H1 (cell line): ENCODE measurements at regions not wholly inside any gene's neighbourhood (a gene's known extent, or its start where the extent isn't known, plus 50 kb on each side); places are given as distances from the start of the nearest gene placed in this dataset.
A peak's percentile ranks its signal among the peaks of the same experiment; 100 is the strongest.

ENCODE experiments used
- CTCF ChIA-PET: fragments of 300-600 bp; sonication (Branson Sonifier 250); formaldehyde crosslinking; loops from one replicate; lab custom pipeline; 2021; ENCODE audit not compliant: partially characterized antibody; lab: Charles Lee
- POLR2A ChIA-PET: fragments of 300-600 bp; sonication (Branson Sonifier 250); formaldehyde crosslinking; loops from one replicate; lab custom pipeline; 2021; ENCODE audit warnings: inconsistent platforms; ENCODE audit not compliant: partially characterized antibody; lab: Charles Lee
- DNase-seq, 2 experiments: peaks; one replicate each; pipeline versions ENCODE4 v3.0.0 to v3.0.0-alpha.2; 2010 to 2022; ENCODE audit warnings: low spot score in 2 of 2, low read depth in 1 of 2, mixed read lengths in 1 of 2
- FAIRE-seq: peaks from 2 replicates; lab custom pipeline; 2011; peaks lifted over from hg19 to GRCh38; lab: Jason Lieb, UNC
- H2AFZ ChIP-seq: 2 replicates; pipeline ENCODE4 v1.8.1; 2012; ENCODE audit warnings: low read length, inconsistent platforms
- H2AK5ac ChIP-seq: 2 replicates; pipeline ENCODE4 v1.6.1; 2013; ENCODE audit warnings: low read depth, low read length
- H2BK120ac ChIP-seq: replicated peaks from 2 replicates; pipeline ENCODE3; 2013; ENCODE audit warnings: low read depth, low read length, inconsistent platforms
- H2BK12ac ChIP-seq: 2 replicates; pipeline ENCODE4 v1.6.1; 2013; ENCODE audit warnings: low read depth, low read length
- H2BK15ac ChIP-seq: 2 replicates; pipeline ENCODE4 v1.6.1; 2013; ENCODE audit warnings: low read length
- H2BK20ac ChIP-seq: 2 replicates; pipeline ENCODE4 v1.6.1; 2013; ENCODE audit warnings: low read length
- H2BK5ac ChIP-seq: 2 replicates; pipeline ENCODE4 v1.6.1; 2013; ENCODE audit warnings: low read depth, low read length
- H3K14ac ChIP-seq: 2 replicates; pipeline ENCODE4 v1.6.1; 2013; ENCODE audit warnings: inconsistent platforms; ENCODE audit not compliant: insufficient read length
- H3K18ac ChIP-seq: 2 replicates; pipeline ENCODE4 v1.6.1; 2013; ENCODE audit warnings: low read length; ENCODE audit errors: extremely low read depth
- H3K23ac ChIP-seq: 2 replicates; pipeline ENCODE4 v1.6.1; 2013; ENCODE audit warnings: inconsistent platforms; ENCODE audit not compliant: insufficient read length
- H3K23me2 ChIP-seq: 2 replicates; pipeline ENCODE4 v1.6.1; 2013; ENCODE audit warnings: low read depth, low read length
- H3K27ac ChIP-seq: 2 replicates; pipeline ENCODE4 v1.6.1; 2011; ENCODE audit warnings: low read depth, low read length, inconsistent platforms
- H3K27me3 ChIP-seq, 4 experiments: replicated peaks in 1 of 4; 1 replicate in 1 of 4; 2 replicates in 3 of 4; pipeline versions ENCODE4 v1.6.1 to v1.8.1; 2011 to 2013; ENCODE audit warnings: low read length in 3 of 4, mild to moderate bottlenecking in 3 of 4, inconsistent platforms in 2 of 4, mixed read lengths in 2 of 4, moderate library complexity in 1 of 4; ENCODE audit not compliant: control insufficient read depth in 3 of 4, insufficient read depth in 3 of 4; ENCODE audit errors: extremely low read depth in 1 of 4
- H3K36me3 ChIP-seq, 4 experiments: 2 replicates each; pipeline versions ENCODE4 v1.6.1 to v1.8.1; 2011 to 2013; ENCODE audit warnings: mild to moderate bottlenecking in 4 of 4, low read length in 3 of 4, moderate library complexity in 2 of 4, control low read depth in 1 of 4, inconsistent platforms in 1 of 4; ENCODE audit not compliant: insufficient read depth in 4 of 4, control insufficient read depth in 2 of 4
- H3K4ac ChIP-seq: replicated peaks from 2 replicates; pipeline ENCODE3; 2013; ENCODE audit warnings: low read length, low read depth, mixed read lengths, inconsistent platforms; ENCODE audit not compliant: insufficient read length
- H3K4me1 ChIP-seq, 4 experiments: replicated peaks in 1 of 4; 1 replicate in 1 of 4; 2 replicates in 3 of 4; pipeline versions ENCODE4 v1.6.1 to v1.8.1; 2011 to 2013; ENCODE audit warnings: low read length in 3 of 4, inconsistent platforms in 2 of 4, mixed read lengths in 1 of 4; ENCODE audit not compliant: insufficient read depth in 4 of 4, control insufficient read depth in 3 of 4
- H3K4me2 ChIP-seq, 2 experiments: 2 replicates each; pipeline versions ENCODE4 v1.6.1 to v1.8.1; 2011 to 2013; ENCODE audit warnings: low read depth in 2 of 2, low read length in 2 of 2, control low read depth in 1 of 2, inconsistent platforms in 1 of 2, mild to moderate bottlenecking in 1 of 2; ENCODE audit not compliant: insufficient read depth in 1 of 2
- H3K4me3 ChIP-seq, 4 experiments: fragments of 200-600, 300-600 bp in 1 of 4; sonication (generic), shearing (Covaris generic), sonication (Bioruptor Twin) in 1 of 4; 2 replicates each; pipeline versions ENCODE4 v1.5.1 to v1.8.1; 2011 to 2016; ENCODE audit warnings: low read length in 4 of 4, low read depth in 3 of 4, control low read depth in 2 of 4, inconsistent platforms in 2 of 4, mild to moderate bottlenecking in 2 of 4, mixed read lengths in 1 of 4, moderate library complexity in 1 of 4; ENCODE audit not compliant: insufficient read depth in 2 of 4; ENCODE audit errors: extremely low read depth in 1 of 4
- H3K56ac ChIP-seq: replicated peaks from 2 replicates; pipeline ENCODE3; 2013; ENCODE audit warnings: low read depth, mild to moderate bottlenecking, mixed read lengths, low read length, inconsistent platforms; ENCODE audit not compliant: insufficient read length
- H3K79me1 ChIP-seq: 2 replicates; pipeline ENCODE4 v1.6.1; 2013; ENCODE audit warnings: low read depth, low read length, control low read depth
- H3K79me2 ChIP-seq, 2 experiments: 2 replicates each; pipeline versions ENCODE4 v1.6.1 to v1.8.1; 2012 to 2013; ENCODE audit warnings: low read length in 2 of 2, mild to moderate bottlenecking in 2 of 2, inconsistent platforms in 1 of 2; ENCODE audit not compliant: insufficient read depth in 2 of 2, control insufficient read depth in 1 of 2
- H3K9ac ChIP-seq, 4 experiments: replicated peaks in 1 of 4; 1 replicate in 1 of 4; 2 replicates in 3 of 4; pipeline versions ENCODE4 v1.6.1 to v1.8.1; 2011 to 2013; ENCODE audit warnings: low read depth in 3 of 4, low read length in 3 of 4, control low read depth in 2 of 4, mild to moderate bottlenecking in 2 of 4, moderate library complexity in 2 of 4, inconsistent platforms in 1 of 4; ENCODE audit errors: extremely low read depth in 1 of 4
- H3K9me3 ChIP-seq, 2 experiments: 2 replicates each; pipeline versions ENCODE4 v1.6.1 to v1.8.1; 2012 to 2013; ENCODE audit warnings: mild to moderate bottlenecking in 2 of 2, moderate library complexity in 2 of 2, control low read depth in 1 of 2, inconsistent platforms in 1 of 2, low read depth in 1 of 2, low read length in 1 of 2, mixed read lengths in 1 of 2; ENCODE audit not compliant: insufficient read depth in 2 of 2
- H4K20me1 ChIP-seq, 2 experiments: replicated peaks in 1 of 2; 2 replicates each; pipeline versions ENCODE3 to v1.8.1; 2011 to 2013; ENCODE audit warnings: inconsistent platforms in 2 of 2, low read length in 2 of 2, mild to moderate bottlenecking in 1 of 2; ENCODE audit not compliant: insufficient read depth in 2 of 2, control insufficient read depth in 1 of 2
- H4K5ac ChIP-seq: 2 replicates; pipeline ENCODE4 v1.6.1; 2013; ENCODE audit warnings: low read length, low read depth, mixed read lengths, inconsistent platforms; ENCODE audit not compliant: insufficient read length
- H4K8ac ChIP-seq: 2 replicates; pipeline ENCODE4 v1.8.0; 2013; ENCODE audit warnings: mild to moderate bottlenecking, moderate library complexity, low read length, inconsistent platforms; ENCODE audit not compliant: insufficient read depth; ENCODE audit errors: extremely low read depth
- H4K91ac ChIP-seq: replicated peaks from 2 replicates; pipeline ENCODE3; 2013; ENCODE audit warnings: low read length, mixed read lengths, inconsistent platforms; ENCODE audit not compliant: insufficient read length
- ATF2 ChIP-seq: IDR thresholded peaks from 2 replicates; pipeline ENCODE4 v1.6.1; 2012; ENCODE audit warnings: low read length, inconsistent platforms
- BACH1 ChIP-seq: IDR thresholded peaks from 2 replicates; pipeline ENCODE4 v1.6.1; 2012; ENCODE audit warnings: low read length, improper control_type of control experiment
- BRCA1 ChIP-seq: IDR thresholded peaks from 2 replicates; pipeline ENCODE4 v1.6.1; 2012; ENCODE audit warnings: low read depth, low read length, improper control_type of control experiment
- EP300 ChIP-seq, 2 experiments: IDR thresholded peaks; 1 replicate in 1 of 2; 2 replicates in 1 of 2; pipeline ENCODE4 v1.6.1; 2011 to 2012; ENCODE audit warnings: low read depth in 2 of 2, low read length in 2 of 2, mild to moderate bottlenecking in 2 of 2, borderline replicate concordance in 1 of 2, inconsistent platforms in 1 of 2, moderate library complexity in 1 of 2
- NANOG ChIP-seq: IDR thresholded peaks from 2 replicates; pipeline ENCODE4 v1.6.1; 2011; ENCODE audit warnings: low read length, low read depth, mild to moderate bottlenecking, inconsistent platforms; ENCODE audit not compliant: insufficient read depth, poor library complexity, severe bottlenecking
- POLR2AphosphoS5 ChIP-seq: IDR thresholded peaks from 2 replicates; pipeline ENCODE4 v1.6.1; 2011; ENCODE audit warnings: low read depth, low read length
- POU5F1 ChIP-seq: IDR thresholded peaks from 2 replicates; pipeline ENCODE4 v1.6.1; 2011; ENCODE audit warnings: low read depth, mild to moderate bottlenecking, low read length, moderate library complexity
- RNF2 ChIP-seq: fragments of 200-900, 300-1000 bp; sonication (generic); IDR thresholded peaks from 2 replicates; pipeline ENCODE4 v1.7.1; 2016; ENCODE audit warnings: borderline replicate concordance, low read depth, mild to moderate bottlenecking, antibody characterized with exemption, low read length; ENCODE audit not compliant: poor library complexity, severe bottlenecking; ENCODE audit errors: missing control alignments
- RXRA ChIP-seq: IDR thresholded peaks from 2 replicates; pipeline ENCODE4 v1.6.1; 2011; ENCODE audit warnings: low read depth, mild to moderate bottlenecking, low read length, moderate library complexity; ENCODE audit not compliant: insufficient read depth
- SIX5 ChIP-seq: IDR thresholded peaks from 2 replicates; pipeline ENCODE4 v1.6.1; 2011; ENCODE audit warnings: mild to moderate bottlenecking, low read depth, low read length
- USF2 ChIP-seq: IDR thresholded peaks from 2 replicates; pipeline ENCODE4 v1.6.1; 2011; ENCODE audit warnings: low read length, improper control_type of control experiment
- WGBS, 2 experiments: shearing (Covaris generic) in 1 of 2; methylation state at CpG; one replicate each; pipeline versions ENCODE4 v1.1.6 to v1.1.7; 2013 to 2015; ENCODE audit warnings: low lambda C conversion rate in 2 of 2, mixed read lengths in 2 of 2, inconsistent platforms in 1 of 2, low coverage in 1 of 2, missing lambda C conversion rate in 1 of 2; ENCODE audit not compliant: insufficient replicate concordance in 2 of 2, insufficient coverage in 1 of 2, insufficient read length in 1 of 2; ENCODE audit errors: extremely low coverage in 1 of 2, missing lambda C conversion rate in 1 of 2; 5-methylcytosine and 5-hydroxymethylcytosine counted together

GRCh38 chr15:62250978-62251377 is 85.9 kb upstream of the C2CD4B start:
- Histone ChIP-seq H3K23ac (no peak overlapping the region), H3K79me2 (no peaks in the 10 kb centered on the region), H2BK15ac (no peak overlapping the region), H3K36me3 (no peaks in the 10 kb centered on the region), H3K4me3 (no peak overlapping the region), H4K5ac (no peak overlapping the region), H3K27me3 (no peaks in the 10 kb centered on the region), H3K9me3 (0 out of 4 replicates have a peak, but pooled peaks cover 0 to 3% of the 10 kb centered on the region in 2 experiments), H2BK5ac (no peak overlapping the region), H4K91ac (no peak overlapping the region), H3K79me1 (no peaks in the 10 kb centered on the region), H3K18ac (no peak overlapping the region), H3K23me2 (no peaks in the 10 kb centered on the region), H3K27ac (no peak overlapping the region), H2BK120ac (no peak overlapping the region), H3K4me2 (no peak overlapping the region), H4K20me1 (no peaks in the 10 kb centered on the region), H2AFZ (no peak overlapping the region), H2AK5ac (no peak overlapping the region), H4K8ac (no peak overlapping the region), H3K14ac (no peak overlapping the region), H2BK12ac (no peak overlapping the region), H3K9ac (no peak overlapping the region), H3K4me1 (peaks cover 0 to 4% (median under 1%) of the 10 kb centered on the region in 4 experiments; a peak in 1 of 7 replicates), H3K4ac (no peak overlapping the region), H2BK20ac (peak overlapping the region; percentile 11; the same call in 1 of the 2 replicates), H3K56ac (no peak overlapping the region)
- POLR2A ChIA-PET = no interaction called here
- DNase-seq (no peak), FAIRE-seq (no peak)
- CTCF ChIA-PET = interaction anchor here (0.6 to 17.9 kb wide), 3 partner anchors 14 to 257 kb away, joined by 3 to 229 read pairs (median 4); no protein-coding TSS in a partner anchor
- 92% methylated on average over 6 of the region's 6 CpGs; no CpG with 5 or more reads in 1 of the 2 experiments for WGBS, 2 experiments
- TF ChIP-seq EP300 (IDR thresholded peaks at IDR 0.05; ENCODE audit: borderline replicate concordance in 1 of 2, low read depth in 2 of 2, low read length in 2 of 2) = no peak
- TF ChIP-seq POU5F1 = no peak
- TF ChIP-seq NANOG = no peak
- no peak for TF ChIP-seq BACH1
- TF ChIP-seq SIX5 = no peak
- no peak for TF ChIP-seq BRCA1
- TF ChIP-seq POLR2AphosphoS5 = no peak
- TF ChIP-seq ATF2 = no peak
- TF ChIP-seq USF2 = no peak
- no peak for TF ChIP-seq RNF2
- TF ChIP-seq RXRA = no peak
